ES-I3 (cell line): ENCODE measurements at regions not wholly inside any gene's neighbourhood (a gene's known extent, or its start where the extent isn't known, plus 50 kb on each side); places are given as distances from the start of the nearest gene placed in this dataset.

Experiments
- H3K36me3 ChIP-seq: 2 replicates; pipeline ENCODE4 v1.6.1; 2013; ENCODE audit warnings: mild to moderate bottlenecking, low read length, control low read depth, moderate library complexity; ENCODE audit not compliant: insufficient read depth
- H3K4me1 ChIP-seq: 2 replicates; pipeline ENCODE4 v1.6.1; 2013; ENCODE audit warnings: mild to moderate bottlenecking, control low read depth, low read length; ENCODE audit not compliant: insufficient read depth
- H3K9ac ChIP-seq: 2 replicates; pipeline ENCODE4 v1.6.1; 2013; ENCODE audit warnings: low read depth, mild to moderate bottlenecking, low read length, moderate library complexity
- H3K9me3 ChIP-seq: 2 replicates; pipeline ENCODE4 v1.6.1; 2013; ENCODE audit warnings: mild to moderate bottlenecking, low read length, moderate library complexity; ENCODE audit not compliant: control insufficient read depth, insufficient read depth

DNA sequence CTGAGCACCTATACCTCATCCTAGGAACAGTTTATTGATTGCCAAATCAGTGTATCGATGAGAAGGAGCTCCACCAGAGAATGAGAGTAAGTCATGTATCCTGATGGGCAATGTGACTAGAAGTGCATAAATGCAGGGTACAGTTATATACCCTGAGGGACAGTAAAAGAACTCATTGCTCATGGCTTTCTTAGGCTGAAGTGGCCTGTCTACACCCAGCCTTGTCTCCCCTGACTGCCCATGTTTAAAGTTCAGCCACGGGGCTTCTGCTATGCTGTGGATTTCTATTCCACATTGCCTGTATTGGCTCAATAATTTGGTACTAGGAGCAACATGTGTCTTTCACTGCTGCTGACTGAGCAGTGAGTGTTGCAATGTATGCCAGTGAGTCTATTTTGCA lies 400.4 kb upstream of the IMPG1 start:
- Histone ChIP-seq H3K9ac (no peak overlapping the region), H3K36me3 (no peaks in the 10 kb centered on the region), H3K4me1 (no peaks in the 10 kb centered on the region), H3K9me3 (no peaks in the 10 kb centered on the region)

DNA sequence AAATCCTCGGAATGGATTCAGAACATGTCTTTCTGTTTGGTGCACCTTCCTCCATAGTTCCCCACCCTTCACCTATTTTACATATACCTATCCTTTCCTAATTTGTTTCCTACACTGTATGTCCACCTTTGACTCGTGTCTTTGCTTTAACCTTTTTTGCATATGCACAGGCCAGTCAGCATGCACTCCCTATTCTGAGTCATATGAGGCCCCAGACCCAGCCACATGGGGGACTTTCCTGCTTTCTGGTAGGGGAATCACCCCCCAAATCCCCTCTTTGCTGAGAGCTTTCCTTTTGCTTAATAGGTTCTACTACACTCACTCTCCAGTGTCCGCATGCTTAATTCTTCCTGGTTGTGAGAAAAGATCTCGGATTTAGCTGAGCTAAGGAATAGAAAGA lies 393.8 kb upstream of the IMPG1 start:
- Histone ChIP-seq H3K9ac (no peak overlapping the region), H3K4me1 (no peaks in the 10 kb centered on the region), H3K9me3 (no peaks in the 10 kb centered on the region), H3K36me3 (no peaks in the 10 kb centered on the region)

DNA sequence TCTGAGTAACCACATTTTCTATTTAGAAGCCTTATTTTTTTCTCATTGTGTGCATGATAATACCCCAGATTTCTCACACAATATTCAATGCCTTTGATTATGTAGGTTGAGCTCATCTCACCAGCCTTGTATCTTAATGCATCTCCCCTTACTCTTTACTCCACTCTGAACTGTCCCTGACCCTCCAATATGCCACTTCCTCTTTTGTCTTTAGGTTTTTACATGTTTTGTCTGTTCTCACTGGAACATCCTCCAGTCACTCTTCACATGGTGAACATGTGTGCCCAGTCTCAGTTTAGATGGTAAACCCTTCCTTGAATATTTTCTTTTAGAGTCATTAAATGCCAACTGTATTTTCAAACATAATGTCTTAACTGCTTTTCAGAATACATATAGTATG lies 392.9 kb upstream of the IMPG1 start:
- no peak overlapping the region for H3K9ac ChIP-seq
- no peaks in the 10 kb centered on the region for H3K4me1 ChIP-seq
- no peaks in the 10 kb centered on the region for H3K9me3 ChIP-seq

DNA sequence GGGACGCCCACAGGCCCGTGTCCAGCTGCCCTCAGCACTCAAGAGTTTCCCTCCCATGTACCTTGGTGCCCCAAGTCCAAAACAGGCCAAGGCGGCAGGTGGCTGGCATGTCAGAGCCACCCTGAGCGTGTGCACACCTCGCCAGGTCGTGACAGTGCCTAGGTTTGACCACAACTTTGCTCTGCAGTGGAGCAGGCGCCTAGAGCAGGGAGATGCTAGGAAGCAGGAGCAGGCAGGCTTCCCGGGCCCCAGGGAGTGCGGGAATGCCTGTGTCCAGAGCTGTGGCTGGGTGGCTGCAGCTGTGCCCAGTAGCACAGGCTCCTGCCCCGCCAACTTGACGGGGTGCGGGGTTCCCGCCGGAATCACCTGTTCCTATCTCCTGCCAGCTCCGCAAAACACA lies 380.8 kb upstream of the IMPG1 start:
- Histone ChIP-seq H3K9ac (no peak overlapping the region), H3K36me3 (no peaks in the 10 kb centered on the region), H3K9me3 (no peaks in the 10 kb centered on the region; the same call in 1 of the 2 replicates), H3K4me1 (no peaks in the 10 kb centered on the region)

More for the DNA sequence above, 392.9 kb upstream of the IMPG1 start:
- H3K36me3 ChIP-seq = no peaks in the 10 kb centered on the region

DNA sequence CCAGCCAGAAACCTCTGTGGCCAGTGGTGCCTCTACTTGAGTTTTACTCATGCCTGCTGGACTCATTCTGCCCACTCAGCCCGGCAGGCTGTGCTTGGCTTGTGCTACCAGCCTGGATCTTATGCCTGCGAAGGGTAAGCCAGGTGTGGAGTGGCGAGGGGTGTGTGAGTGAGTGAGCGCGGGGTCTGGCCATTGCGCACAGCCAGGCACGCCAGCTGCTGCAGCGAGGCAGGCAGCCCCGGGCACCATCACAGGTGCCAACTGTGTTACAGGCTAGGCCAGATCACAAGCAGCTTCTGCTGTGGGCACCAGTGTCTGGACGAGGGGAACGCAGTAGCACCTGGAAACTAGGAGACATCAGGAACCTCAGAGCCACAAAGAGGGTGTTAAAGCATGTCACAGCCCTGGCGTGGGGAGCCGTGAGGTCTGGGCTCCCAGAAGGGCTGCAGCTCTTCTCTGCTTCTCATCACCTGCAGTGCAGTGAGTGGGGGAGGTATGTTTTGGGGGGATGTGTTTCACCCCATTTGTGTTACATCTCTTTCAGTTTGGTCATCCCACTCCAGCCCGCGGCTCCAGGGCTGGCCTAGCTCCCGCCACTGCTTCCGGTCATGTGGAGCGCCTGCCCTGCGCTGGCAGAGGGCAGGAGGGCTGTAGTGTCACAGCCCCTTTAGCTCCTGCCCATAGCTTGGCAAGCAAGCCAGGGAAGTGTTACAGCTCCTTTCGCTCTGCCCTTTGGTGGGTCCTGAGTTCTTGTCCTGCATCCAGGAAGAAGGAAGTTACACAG lies 379.7 kb upstream of the IMPG1 start:
- Histone ChIP-seq H3K9me3 (no peaks in the 10 kb centered on the region; the same call in 1 of the 2 replicates), H3K9ac (no peak overlapping the region), H3K36me3 (no peaks in the 10 kb centered on the region), H3K4me1 (no peaks in the 10 kb centered on the region)

DNA sequence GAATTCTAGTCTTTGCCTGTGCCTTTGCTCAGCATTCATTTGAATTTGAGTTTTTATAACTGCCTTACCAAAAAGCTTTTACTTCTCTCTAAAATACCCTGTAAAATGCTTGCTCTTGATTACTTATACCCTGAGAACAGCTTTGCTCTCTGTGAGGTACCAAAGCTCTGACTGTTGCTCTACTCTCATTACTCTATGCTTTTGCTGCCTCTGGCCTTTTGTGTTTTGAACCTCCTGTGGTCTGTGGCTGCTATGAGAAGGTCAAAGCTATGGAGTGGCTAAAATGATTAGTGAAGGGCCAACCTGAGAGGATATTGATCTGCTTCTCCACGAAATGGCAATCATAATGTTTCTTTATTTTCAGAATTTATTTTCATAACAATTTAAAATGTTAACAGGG lies 375.6 kb upstream of the IMPG1 start:
- no peaks in the 10 kb centered on the region for H3K36me3 ChIP-seq

DNA sequence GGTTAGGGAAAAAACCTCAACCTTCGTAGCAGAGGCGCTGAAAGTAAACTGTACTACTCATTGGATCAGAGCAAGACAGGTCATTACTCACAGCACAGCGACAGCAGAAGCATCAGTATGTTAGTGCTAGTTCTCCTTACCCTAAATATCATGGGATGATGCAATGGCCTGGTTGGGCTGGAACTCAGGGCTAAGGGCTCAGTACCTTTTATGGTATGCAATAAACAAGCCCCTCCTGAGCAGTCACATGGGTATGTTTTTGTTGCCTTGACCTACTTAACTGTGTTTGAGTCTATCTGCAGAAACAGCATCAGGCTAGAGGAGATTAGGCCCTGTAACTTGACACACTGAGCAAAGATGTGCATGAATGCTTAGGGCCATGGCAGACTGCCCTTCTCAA lies 369.4 kb upstream of the IMPG1 start:
- no peaks in the 10 kb centered on the region for H3K9me3 ChIP-seq
- H3K4me1 ChIP-seq = peaks cover 21% of the 10 kb centered on the region
- H3K36me3 ChIP-seq = no peaks in the 10 kb centered on the region
- H3K9ac ChIP-seq = no peak overlapping the region

More for the DNA sequence above, 375.6 kb upstream of the IMPG1 start:
- no peaks in the 10 kb centered on the region; the same call in 1 of the 2 replicates for H3K9me3 ChIP-seq
- H3K9ac ChIP-seq = no peak overlapping the region
- no peaks in the 10 kb centered on the region for H3K4me1 ChIP-seq

DNA sequence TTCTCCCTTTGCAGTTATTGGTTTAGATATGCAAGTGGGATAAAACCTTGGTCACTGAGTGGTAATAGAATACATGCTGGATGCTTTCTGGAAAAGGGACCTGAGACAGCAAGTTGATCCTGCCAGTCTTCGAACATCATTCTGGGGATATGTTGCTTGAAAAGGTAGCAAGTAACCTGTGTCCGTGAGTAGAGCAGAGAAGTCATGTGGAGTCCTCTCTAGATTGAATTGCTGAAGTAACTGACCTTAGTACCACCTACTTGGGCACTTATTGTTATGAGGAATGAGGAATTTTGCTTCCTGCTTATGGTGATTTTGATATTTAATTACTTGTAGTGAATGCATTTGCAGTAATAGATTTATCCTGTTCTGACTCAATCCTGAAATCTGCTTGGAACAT lies 367.3 kb upstream of the IMPG1 start:
- no peaks in the 10 kb centered on the region for H3K36me3 ChIP-seq
- H3K9ac ChIP-seq = no peak overlapping the region
- no peaks in the 10 kb centered on the region for H3K9me3 ChIP-seq
- H3K4me1 ChIP-seq = peaks cover 21% of the 10 kb centered on the region

DNA sequence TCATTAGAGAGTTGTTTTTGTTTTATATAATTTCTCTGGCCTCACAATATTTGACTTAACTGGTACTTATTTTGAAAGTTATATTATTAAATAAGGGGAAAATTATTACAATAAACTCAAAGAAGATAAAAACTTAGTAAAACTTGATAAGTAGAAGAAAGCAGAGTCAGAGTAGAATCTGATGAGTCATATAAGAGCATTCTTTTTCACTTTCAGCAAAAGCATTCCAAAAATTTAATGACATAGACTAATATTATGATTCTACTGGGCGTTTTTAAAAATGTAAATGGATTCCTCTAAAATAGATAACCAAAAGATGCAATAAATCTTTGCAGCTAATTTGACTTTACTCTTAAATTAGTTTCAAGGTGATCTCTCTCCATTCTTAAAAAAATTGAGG lies 366.3 kb upstream of the IMPG1 start:
- no peaks in the 10 kb centered on the region for H3K36me3 ChIP-seq
- peaks cover 21% of the 10 kb centered on the region for H3K4me1 ChIP-seq
- no peaks in the 10 kb centered on the region for H3K9me3 ChIP-seq
- H3K9ac ChIP-seq = no peak overlapping the region

DNA sequence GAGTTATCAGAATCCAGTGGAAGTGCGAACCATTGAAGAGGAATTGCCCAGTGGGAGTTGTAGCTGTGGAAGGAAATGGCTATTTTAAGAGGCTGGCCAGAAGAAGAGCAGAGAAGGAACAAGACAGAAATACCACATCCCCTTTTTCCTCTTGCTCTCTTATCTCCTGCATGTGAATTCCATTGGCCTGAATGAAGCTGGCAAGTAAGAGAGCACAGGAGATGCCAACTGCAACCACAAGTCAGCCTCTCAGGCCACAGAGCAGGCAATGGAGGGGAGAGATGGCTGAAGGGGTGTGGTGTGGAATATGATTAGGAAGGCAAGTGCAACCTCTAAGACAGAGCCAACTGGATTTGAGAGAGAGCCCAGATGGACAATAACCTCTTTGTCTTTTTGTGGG lies 362.7 kb upstream of the IMPG1 start:
- H3K36me3 ChIP-seq = no peaks in the 10 kb centered on the region
- H3K9ac ChIP-seq = no peak overlapping the region
- H3K9me3 ChIP-seq = no peaks in the 10 kb centered on the region
- H3K4me1 ChIP-seq = peaks cover 9% of the 10 kb centered on the region

DNA sequence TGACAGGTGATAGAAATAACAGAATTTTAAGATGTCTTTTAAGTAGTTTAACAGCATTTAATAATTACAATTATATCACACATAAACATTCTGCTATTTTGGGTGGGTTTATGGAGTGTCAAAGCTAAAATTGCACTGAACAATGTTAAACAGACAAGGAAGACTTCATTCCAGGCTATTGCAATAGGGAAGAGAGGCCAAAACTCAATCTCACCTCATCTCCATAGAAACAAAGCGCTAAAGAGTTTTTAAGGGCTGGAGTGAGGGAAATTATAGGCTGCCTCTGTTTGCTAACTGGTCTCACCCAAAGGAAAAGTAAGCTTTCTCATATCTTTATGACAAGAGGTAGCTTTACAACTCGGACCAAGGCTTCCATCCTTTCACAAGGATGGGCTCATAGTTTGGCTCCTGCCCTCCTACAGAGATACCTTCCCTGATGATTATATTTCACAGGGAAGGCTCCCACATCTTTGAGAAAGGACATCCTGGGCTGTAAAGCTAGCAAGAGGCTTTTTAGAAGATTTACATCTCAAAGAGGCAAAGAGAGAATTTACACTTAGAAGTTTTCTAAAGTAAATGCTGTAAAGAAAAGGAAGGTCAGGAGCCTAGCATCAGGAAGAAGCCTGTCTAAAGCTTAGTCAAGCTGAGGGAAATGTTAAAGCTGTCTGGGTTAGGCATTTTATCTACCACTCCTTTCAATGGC lies 350.2 kb upstream of the IMPG1 start:
- Histone ChIP-seq H3K36me3 (no peaks in the 10 kb centered on the region), H3K9me3 (no peaks in the 10 kb centered on the region), H3K9ac (no peak overlapping the region), H3K4me1 (peaks cover 7% of the 10 kb centered on the region; the same call in 1 of the 2 replicates)

DNA sequence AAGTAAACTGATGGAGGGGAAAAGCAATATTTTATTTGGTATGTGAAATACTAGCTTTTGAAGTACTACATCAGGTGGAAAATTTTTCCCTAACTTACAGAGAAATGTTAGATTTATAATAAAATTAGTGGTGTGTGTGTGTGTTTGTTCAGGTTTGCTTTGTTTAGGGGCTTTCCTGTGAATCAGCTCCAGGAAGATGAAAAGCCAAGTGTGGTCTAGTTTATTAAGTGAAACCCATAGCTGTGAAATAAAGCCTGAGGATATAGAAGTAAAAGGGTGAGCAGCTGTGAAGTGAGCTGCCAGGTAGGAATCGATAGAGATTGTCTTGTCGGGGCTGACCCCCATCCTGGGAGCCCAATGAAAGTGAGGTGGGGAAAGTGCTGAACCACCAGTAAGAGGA lies 347.6 kb upstream of the IMPG1 start:
- Histone ChIP-seq H3K4me1 (no peaks in the 10 kb centered on the region), H3K9me3 (no peaks in the 10 kb centered on the region), H3K9ac (no peak overlapping the region), H3K36me3 (no peaks in the 10 kb centered on the region)

DNA sequence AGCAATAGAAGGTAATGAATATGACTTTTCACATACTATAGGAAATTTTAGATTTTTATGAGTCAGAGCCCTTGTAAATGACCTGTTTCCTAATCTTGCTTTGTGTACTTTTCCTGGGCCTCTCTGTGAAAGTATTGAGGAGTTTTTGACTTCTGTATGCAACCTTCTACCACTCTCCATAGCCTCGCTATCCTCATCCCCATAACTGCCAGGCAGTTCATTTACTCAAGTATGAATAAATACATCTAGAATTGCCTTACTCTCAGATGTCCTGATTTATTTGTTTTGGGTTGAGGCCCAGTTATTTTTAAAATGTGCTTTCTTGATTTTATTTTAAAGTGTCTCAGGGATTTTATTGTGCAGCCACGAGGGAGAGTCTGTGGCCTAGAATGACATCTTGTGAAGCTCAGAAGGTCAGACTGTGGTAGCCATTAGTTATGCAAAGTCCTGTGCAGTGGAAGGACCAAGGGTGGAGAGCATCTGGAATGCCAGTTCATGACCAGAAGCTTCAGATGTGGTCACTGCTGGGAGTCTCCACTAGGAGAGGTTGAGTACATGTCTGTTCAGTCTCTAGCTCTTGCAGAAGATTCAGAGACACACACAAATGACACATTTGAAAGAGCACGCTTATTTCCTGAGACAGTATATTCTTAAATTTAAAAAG lies 346.2 kb upstream of the IMPG1 start:
- no peaks in the 10 kb centered on the region for H3K9me3 ChIP-seq
- no peak overlapping the region for H3K9ac ChIP-seq
- no peaks in the 10 kb centered on the region for H3K4me1 ChIP-seq
- H3K36me3 ChIP-seq = no peaks in the 10 kb centered on the region

DNA sequence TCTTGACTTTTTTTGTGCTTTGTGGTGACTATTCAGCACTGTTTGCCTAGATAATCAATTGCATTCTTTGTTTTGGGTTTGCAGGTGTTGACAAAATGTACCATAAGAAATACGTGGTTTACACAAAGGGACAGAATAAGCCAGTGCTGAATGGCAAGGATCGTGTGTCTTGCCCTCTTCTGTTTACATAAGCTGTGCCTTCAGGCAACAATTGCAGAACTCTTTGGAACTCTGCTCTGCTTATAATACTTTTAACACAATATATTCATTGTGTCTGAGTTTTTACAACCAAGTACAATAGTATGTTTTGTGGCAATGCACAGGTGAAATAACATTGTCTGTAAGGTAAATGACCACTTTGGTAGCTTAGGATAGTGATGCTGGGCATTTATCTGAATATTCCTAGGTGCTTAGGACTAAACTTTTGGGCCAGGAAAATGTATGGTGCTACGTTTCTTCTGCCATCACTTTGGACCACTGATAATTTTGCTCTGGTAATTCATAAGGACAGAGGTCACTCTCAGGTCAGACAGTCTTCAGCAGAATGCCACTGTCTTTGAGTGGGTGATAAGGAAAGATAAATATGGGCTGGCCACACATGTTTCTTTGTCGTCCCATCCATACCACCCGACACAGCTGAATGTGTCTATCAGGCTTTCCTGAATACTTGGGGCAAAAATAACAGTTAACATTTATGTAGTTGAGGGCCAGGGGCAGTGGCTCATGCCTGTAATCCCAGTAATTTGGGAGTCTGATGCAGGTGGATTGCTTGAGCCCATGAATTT lies 344.6 kb upstream of the IMPG1 start:
- H3K9ac ChIP-seq = no peak overlapping the region
- H3K4me1 ChIP-seq = no peaks in the 10 kb centered on the region
- H3K36me3 ChIP-seq = no peaks in the 10 kb centered on the region
- H3K9me3 ChIP-seq = no peaks in the 10 kb centered on the region
